HEK293 (cell line): ENCODE measurements at regions not wholly inside any gene's neighbourhood (a gene's known extent, or its start where the extent isn't known, plus 50 kb on each side); places are given as distances from the start of the nearest gene placed in this dataset.

ENCODE experiments used
- CTCF ChIA-PET: fragments of 350-600 bp; formaldehyde crosslinking; extraction: SDS; loops from one replicate; lab custom pipeline; 2021; ENCODE audit warnings: antibody characterized with exemption; lab: Yijun Ruan, JAX
- POLR2A ChIA-PET: fragments of 300-600 bp; formaldehyde crosslinking; extraction: SDS; loops from one replicate; lab custom pipeline; 2020; ENCODE audit warnings: antibody characterized with exemption, inconsistent platforms; lab: Yijun Ruan, JAX
- H3K27ac ChIP-seq: fragments of 200-500 bp; sonication (Bioruptor generic); 2 replicates; pipeline ENCODE4 v1.5.1; 2014; ENCODE audit warnings: low read depth, low read length, control low read depth, inconsistent platforms; ENCODE audit errors: extremely low read depth
- H3K36me3 ChIP-seq, 2 experiments: fragments of 200-500 bp in 1 of 2; sonication (Bioruptor generic) in 1 of 2; 1 replicate in 1 of 2; 2 replicates in 1 of 2; pipeline ENCODE4 v1.5.1; 2014 to 2017; ENCODE audit warnings: inconsistent platforms in 2 of 2, low read length in 2 of 2; ENCODE audit not compliant: control insufficient read depth in 2 of 2, insufficient read depth in 1 of 2
- H3K4me1 ChIP-seq: fragments of 200-500 bp; sonication (Bioruptor generic); 2 replicates; pipeline ENCODE4 v1.5.1; 2014; ENCODE audit warnings: mild to moderate bottlenecking, low read length, inconsistent platforms; ENCODE audit not compliant: control insufficient read depth, insufficient read depth
- H3K4me3 ChIP-seq: 2 replicates; pipeline ENCODE4 v1.5.1; 2011; ENCODE audit warnings: low read depth, mild to moderate bottlenecking, control low read depth, low read length, moderate library complexity
- H3K9me3 ChIP-seq: fragments of 200-500 bp; sonication (Bioruptor generic); 2 replicates; pipeline ENCODE4 v1.5.1; 2014; ENCODE audit warnings: low read depth, low read length, inconsistent platforms; ENCODE audit not compliant: control insufficient read depth, insufficient read depth
- GLI4 ChIP-seq: fragments of 450-650 bp; formaldehyde crosslinking; IDR thresholded peaks from 2 replicates; pipeline ENCODE4 v1.5.1; 2016; ENCODE audit warnings: missing biosample characterization, missing genetic modification characterization
- KLF16 ChIP-seq: fragments of 450-650 bp; formaldehyde crosslinking; IDR thresholded peaks from 2 replicates; pipeline ENCODE4 v1.5.1; 2017; ENCODE audit warnings: missing biosample characterization, missing genetic modification characterization
- OVOL3 ChIP-seq: fragments of 450-650 bp; formaldehyde crosslinking; IDR thresholded peaks from 2 replicates; pipeline ENCODE4 v1.5.1; 2016; ENCODE audit warnings: missing biosample characterization, missing genetic modification characterization
- PBX3 ChIP-seq: sonication (generic); formaldehyde crosslinking; IDR thresholded peaks from 2 replicates; pipeline ENCODE4 v1.8.1; 2022; ENCODE audit warnings: mild to moderate bottlenecking, moderate library complexity, missing genetic modification reagents
- REPIN1 ChIP-seq: fragments of 450-650 bp; formaldehyde crosslinking; IDR thresholded peaks from 2 replicates; pipeline ENCODE4 v1.5.1; 2017; ENCODE audit warnings: missing biosample characterization, missing genetic modification characterization, low read depth
- TCF7L2 ChIP-seq: IDR thresholded peaks from 2 replicates; pipeline ENCODE4 v1.6.1; 2011; ENCODE audit warnings: low read depth, mild to moderate bottlenecking, inconsistent platforms, low read length, moderate library complexity, borderline replicate concordance
- TRIM28 ChIP-seq: IDR thresholded peaks from 2 replicates; pipeline ENCODE4 v1.6.1; 2011; ENCODE audit warnings: low read length, control low read depth, borderline replicate concordance
- YY1 ChIP-seq: fragments of 450-650 bp; formaldehyde crosslinking; IDR thresholded peaks from 2 replicates; pipeline ENCODE4 v1.5.1; 2018; ENCODE audit warnings: missing biosample characterization, missing genetic modification characterization
- ZEB2 ChIP-seq: fragments of 450-650 bp; formaldehyde crosslinking; IDR thresholded peaks from 2 replicates; pipeline ENCODE4 v1.5.1; 2016; ENCODE audit warnings: missing biosample characterization, missing genetic modification characterization
- ZFP3 ChIP-seq: fragments of 450-650 bp; formaldehyde crosslinking; IDR thresholded peaks from 2 replicates; pipeline ENCODE4 v1.5.1; 2016; ENCODE audit warnings: low read depth, missing biosample characterization, missing genetic modification characterization
- ZFP37 ChIP-seq: fragments of 450-650 bp; formaldehyde crosslinking; IDR thresholded peaks from 2 replicates; pipeline ENCODE4 v1.5.1; 2016; ENCODE audit warnings: missing biosample characterization, missing genetic modification characterization
- ZFP69B ChIP-seq: fragments of 450-650 bp; formaldehyde crosslinking; IDR thresholded peaks from 2 replicates; pipeline ENCODE4 v1.5.1; 2016; ENCODE audit warnings: missing biosample characterization, missing genetic modification characterization
- ZNF133 ChIP-seq: fragments of 450-650 bp; formaldehyde crosslinking; IDR thresholded peaks from 2 replicates; pipeline ENCODE4 v1.5.1; 2016; ENCODE audit warnings: missing biosample characterization, missing genetic modification characterization
- ZNF146 ChIP-seq: fragments of 450-650 bp; formaldehyde crosslinking; IDR thresholded peaks from 2 replicates; pipeline ENCODE4 v1.5.1; 2016; ENCODE audit warnings: missing biosample characterization, missing genetic modification characterization
- ZNF211 ChIP-seq: fragments of 450-650 bp; formaldehyde crosslinking; IDR thresholded peaks from 2 replicates; pipeline ENCODE4 v1.5.1; 2016; ENCODE audit warnings: low read depth, missing biosample characterization, missing genetic modification characterization
- ZNF223 ChIP-seq: fragments of 450-650 bp; formaldehyde crosslinking; IDR thresholded peaks from 2 replicates; pipeline ENCODE4 v1.5.1; 2016; ENCODE audit warnings: missing biosample characterization, missing genetic modification characterization
- ZNF266 ChIP-seq: fragments of 450-650 bp; formaldehyde crosslinking; IDR thresholded peaks from 2 replicates; pipeline ENCODE4 v1.5.1; 2016; ENCODE audit warnings: missing biosample characterization, missing genetic modification characterization, low read depth
- ZNF292 ChIP-seq: fragments of 450-650 bp; formaldehyde crosslinking; IDR thresholded peaks from 2 replicates; pipeline ENCODE4 v1.5.1; 2016; ENCODE audit warnings: low read depth, missing biosample characterization, missing genetic modification characterization, borderline replicate concordance
- ZNF324 ChIP-seq: fragments of 450-650 bp; formaldehyde crosslinking; IDR thresholded peaks from 2 replicates; pipeline ENCODE4 v1.5.1; 2016; ENCODE audit warnings: missing biosample characterization, missing genetic modification characterization
- ZNF335 ChIP-seq: fragments of 450-650 bp; formaldehyde crosslinking; conservative IDR thresholded peaks from 2 replicates; pipeline ENCODE4 v1.5.1; 2016; ENCODE audit warnings: missing biosample characterization, missing genetic modification characterization
- ZNF37A ChIP-seq: fragments of 450-650 bp; IDR thresholded peaks from 2 replicates; pipeline ENCODE4 v1.5.1; 2018; ENCODE audit warnings: missing biosample characterization, missing genetic modification characterization
- ZNF426 ChIP-seq: fragments of 450-650 bp; formaldehyde crosslinking; IDR thresholded peaks from 2 replicates; pipeline ENCODE4 v1.5.1; 2017; ENCODE audit warnings: missing biosample characterization, missing genetic modification characterization, mild to moderate bottlenecking, inconsistent platforms, moderate library complexity
- ZNF449 ChIP-seq: fragments of 450-650 bp; formaldehyde crosslinking; IDR thresholded peaks from 2 replicates; pipeline ENCODE4 v1.5.1; 2017; ENCODE audit warnings: missing biosample characterization, mild to moderate bottlenecking, missing genetic modification characterization, moderate library complexity
- ZNF571 ChIP-seq: fragments of 450-650 bp; formaldehyde crosslinking; IDR thresholded peaks from 2 replicates; pipeline ENCODE4 v1.5.0; 2017; ENCODE audit warnings: missing biosample characterization, missing genetic modification characterization
- ZNF580 ChIP-seq: fragments of 450-650 bp; formaldehyde crosslinking; IDR thresholded peaks from 2 replicates; pipeline ENCODE4 v1.5.1; 2016; ENCODE audit warnings: missing biosample characterization, missing genetic modification characterization
- ZNF629 ChIP-seq: fragments of 450-650 bp; formaldehyde crosslinking; IDR thresholded peaks from 2 replicates; pipeline ENCODE4 v1.5.1; 2017; ENCODE audit warnings: missing biosample characterization, missing genetic modification characterization
- ZNF639 ChIP-seq: fragments of 450-650 bp; formaldehyde crosslinking; IDR thresholded peaks from 2 replicates; pipeline ENCODE4 v1.5.1; 2016; ENCODE audit warnings: missing biosample characterization, missing genetic modification characterization
- ZNF660 ChIP-seq: fragments of 450-650 bp; IDR thresholded peaks from 2 replicates; pipeline ENCODE4 v1.5.1; 2018; ENCODE audit warnings: missing biosample characterization, mild to moderate bottlenecking, missing genetic modification characterization
- ZSCAN5A ChIP-seq: fragments of 450-650 bp; formaldehyde crosslinking; IDR thresholded peaks from 2 replicates; pipeline ENCODE4 v1.5.1; 2016; ENCODE audit warnings: missing biosample characterization, missing genetic modification characterization

GRCh38 chr6:74741646-74742045 is 464.2 kb downstream of the COL12A1 start:
- ChIA-PET CTCF (interaction anchor here (0.8 kb wide), 1 partner anchor 463 kb away, joined by 3 read pairs; no protein-coding TSS in a partner anchor), POLR2A (no interaction called here)
- no peak overlapping the region for H3K27ac ChIP-seq

GRCh38 chr6:74735304-74735703 is 470.5 kb downstream of the COL12A1 start:
- TF ChIP-seq ZNF211 (tag by site-specific recombination) (no peak), ZNF133 (tag by site-specific recombination) (no peak), ZFP3 (tag by site-specific recombination) (no peak), ZNF223 (tag by site-specific recombination) (no peak), ZNF629 (tag by site-specific recombination) (no peak), ZNF426 (tag by site-specific recombination) (no peak), TRIM28 (no peak)
- TF ChIP-seq, all 188 proteins: peak for 0
- Histone ChIP-seq H3K27ac (no peak overlapping the region), H3K4me1 (no peaks in the 10 kb centered on the region), H3K36me3 (no peaks in the 10 kb centered on the region), H3K9me3 (no peaks in the 10 kb centered on the region), H3K4me3 (no peak overlapping the region)
- ChIA-PET POLR2A (no interaction called here), CTCF (no interaction called here)

More at GRCh38 chr6:74741646-74742045, 464.2 kb downstream of the COL12A1 start:
- TF ChIP-seq ZSCAN5A (tag by site-specific recombination) (no peak), ZNF335 (tag by site-specific recombination) (no peak), KLF16 (tag by site-specific recombination) (no peak), ZNF146 (tag by site-specific recombination) (no peak), TCF7L2 (no peak), REPIN1 (tag by site-specific recombination) (no peak), ZNF571 (tag by site-specific recombination) (no peak), ZFP69B (tag by site-specific recombination) (no peak)
- Histone ChIP-seq H3K4me1 (no peaks in the 10 kb centered on the region), H3K36me3 (no peaks in the 10 kb centered on the region), H3K4me3 (no peak overlapping the region), H3K9me3 (no peaks in the 10 kb centered on the region)

- POLR2A ChIA-PET: no interaction called here
- no peaks in the 10 kb centered on the region for H3K4me1 ChIP-seq
- no peak overlapping the region for H3K4me3 ChIP-seq
- H3K27ac ChIP-seq: no peak overlapping the region
- H3K36me3 ChIP-seq: no peaks in the 10 kb centered on the region
- no peaks in the 10 kb centered on the region for H3K9me3 ChIP-seq
- CTCF ChIA-PET: no interaction called here
- TF ChIP-seq ZNF580 (tag by site-specific recombination): no peak
- no peak for TF ChIP-seq ZNF324 (tag by site-specific recombination)
- TF ChIP-seq ZNF292 (tag by site-specific recombination): no peak
- TF ChIP-seq ZFP37 (tag by site-specific recombination): no peak
- no peak for TF ChIP-seq ZNF449 (tag by site-specific recombination)
- no peak for TF ChIP-seq TCF7L2
- TF ChIP-seq OVOL3 (tag by site-specific recombination): no peak
- no peak for TF ChIP-seq ZFP3 (tag by site-specific recombination)
- no peak for TF ChIP-seq GLI4
- TF ChIP-seq ZNF660 (tag by site-specific recombination): no peak
- no peak for TF ChIP-seq YY1 (tag by site-specific recombination)
- no peak for TF ChIP-seq PBX3
- TF ChIP-seq ZNF266 (tag by site-specific recombination): no peak
- TF ChIP-seq ZNF37A (tag by site-specific recombination): no peak
- no peak for TF ChIP-seq ZEB2 (tag by site-specific recombination)
- no peak for TF ChIP-seq ZNF639 (tag by site-specific recombination)
Observed at GRCh38 chr6:74734901-74735300, 471.0 kb downstream of the COL12A1 start.
